Activated T-helper 2 cell treated with anti-CD3 and anti-CD28 coated beads, Interferon-gamma antibody, Interleukin-2, Interleukin-4, amounts not matched to agents 10 μg/mL and 5 μg/mL and 100 μg/mL, durations not matched to agents 14 hours and 24 hours and 36 hours (primary cell): ENCODE measurements at regions not wholly inside any gene's neighbourhood (a gene's known extent, or its start where the extent isn't known, plus 50 kb on each side); places are given as distances from the start of the nearest gene placed in this dataset.

Experiments
- DNase-seq: peaks from one replicate; pipeline ENCODE4 v3.0.0; 2021; ENCODE audit warnings: low spot score
- H3K27ac Mint-ChIP-seq: one replicate; pipeline ENCODE4 v1.8.0; 2021; ENCODE audit warnings: mixed read lengths
- H3K27me3 Mint-ChIP-seq: one replicate; pipeline ENCODE4 v1.8.0; 2021; ENCODE audit warnings: low read depth, mixed read lengths
- H3K36me3 Mint-ChIP-seq: one replicate; pipeline ENCODE4 v1.8.0; 2021; ENCODE audit warnings: low read depth, mixed read lengths
- H3K4me1 Mint-ChIP-seq: one replicate; pipeline ENCODE4 v1.8.0; 2021; ENCODE audit warnings: low read depth, mixed read lengths
- H3K4me3 Mint-ChIP-seq: one replicate; pipeline ENCODE4 v1.8.0; 2021; ENCODE audit warnings: low read depth, mild to moderate bottlenecking, moderate library complexity, mixed read lengths
- H3K9me3 Mint-ChIP-seq: one replicate; pipeline ENCODE4 v1.8.0; 2021; ENCODE audit warnings: mixed read lengths
- intact Hi-C: fragments of 100-400 bp; cut with micrococcal nuclease; formaldehyde crosslinking; loops from one replicate; pipeline ENCODE4 v1.15.1; 2023

DNA sequence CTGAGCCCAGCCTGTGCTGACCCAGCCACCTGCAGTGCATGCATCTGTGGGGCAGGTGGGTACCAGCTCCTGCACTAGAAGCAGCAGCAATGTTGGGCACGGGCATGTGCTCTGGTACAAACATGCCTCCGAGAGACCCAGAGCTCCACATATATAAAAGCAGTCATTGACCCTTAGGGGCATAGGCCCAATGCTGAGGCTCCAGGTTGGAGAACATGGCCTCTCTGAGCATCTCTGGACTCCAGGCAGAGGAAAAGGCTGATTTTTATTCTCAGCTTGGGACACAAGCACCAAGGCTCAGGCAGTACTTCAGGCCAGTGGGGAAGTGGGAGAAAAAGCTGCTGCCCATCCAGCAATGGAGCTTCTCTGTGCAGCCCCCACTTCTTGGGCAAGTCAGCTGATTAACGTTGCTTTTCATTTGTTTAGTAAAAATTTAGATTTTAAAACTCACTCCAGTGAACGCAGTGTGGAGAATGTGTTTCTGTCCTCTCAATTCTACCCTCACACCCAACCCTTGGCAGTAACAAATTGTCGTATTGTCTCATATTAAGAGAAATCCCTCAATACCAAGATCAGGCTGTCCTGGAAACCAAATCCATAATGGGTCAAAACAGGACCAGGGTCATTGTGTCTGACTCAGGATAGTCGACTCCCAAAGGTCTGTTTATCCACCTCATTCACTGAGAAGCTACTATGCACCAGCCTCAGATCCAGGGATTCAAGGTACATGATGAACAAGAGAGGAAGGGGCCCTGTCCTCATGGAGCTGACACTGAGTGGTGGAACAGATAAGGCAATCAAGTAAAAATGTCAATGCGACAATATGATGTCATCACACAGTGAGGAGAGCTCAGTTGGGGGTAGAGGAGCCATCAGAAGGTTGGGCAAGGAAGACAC, 50.6 kb upstream of the TOP3B start:
- Mint-ChIP-seq H3K36me3 (no peaks in the 10 kb centered on the region), H3K9me3 (no peaks in the 10 kb centered on the region), H3K4me1 (no peaks in the 10 kb centered on the region), H3K4me3 (no peak overlapping the region), H3K27ac (no peak overlapping the region), H3K27me3 (peaks cover 10% of the 10 kb centered on the region)
- DNase-seq, result no peak
- intact Hi-C loops, result no loop called here

DNA sequence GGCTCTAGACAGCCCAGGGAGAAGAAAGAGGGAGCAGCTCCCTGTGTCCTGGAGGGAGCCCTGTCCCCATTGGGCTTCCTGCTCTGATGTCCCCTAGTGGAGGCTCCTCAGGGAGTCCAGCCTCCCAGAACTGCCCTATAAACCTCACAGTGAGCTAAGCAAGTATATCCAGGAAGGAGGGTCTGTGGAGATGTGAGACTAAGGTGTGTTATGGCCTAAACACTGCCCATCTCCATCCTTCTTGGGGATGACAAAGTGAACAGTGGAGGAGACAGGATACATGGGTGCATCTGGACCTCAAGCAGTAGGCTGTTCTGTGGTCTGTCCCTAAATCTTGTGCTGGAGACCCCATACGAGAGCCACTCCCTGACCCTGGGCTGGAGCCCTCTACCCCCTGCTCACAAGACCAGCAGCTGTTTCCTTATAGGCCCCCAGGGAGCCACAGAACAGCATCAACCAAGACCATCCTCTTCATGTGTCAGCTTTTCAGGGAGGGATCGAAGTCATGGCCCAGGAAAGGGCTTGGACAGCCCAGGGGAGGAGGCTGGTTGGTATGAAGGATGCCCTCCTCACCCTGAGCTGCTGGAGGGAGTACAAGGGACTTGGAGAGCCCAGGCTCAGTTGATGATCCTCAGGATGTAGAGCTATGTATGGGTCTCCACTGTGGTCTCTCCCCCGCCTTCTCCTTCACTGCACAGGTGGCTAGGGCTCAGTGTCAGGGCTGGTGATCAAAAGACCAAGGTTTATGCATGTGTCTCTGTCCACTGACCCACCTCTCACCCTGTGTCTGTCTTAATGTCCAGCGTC, 49.7 kb upstream of the TOP3B start:
- peaks cover 10% of the 10 kb centered on the region for H3K27me3 Mint-ChIP-seq
- H3K36me3 Mint-ChIP-seq, result no peaks in the 10 kb centered on the region
- H3K4me1 Mint-ChIP-seq, result no peaks in the 10 kb centered on the region
- no peaks in the 10 kb centered on the region for H3K9me3 Mint-ChIP-seq
- no peak overlapping the region for H3K4me3 Mint-ChIP-seq
- DNase-seq, result no peak
- no peak overlapping the region for H3K27ac Mint-ChIP-seq
- intact Hi-C loops, result no loop called here
